ENCODE measurements at regions not wholly inside any gene's neighbourhood (a gene's known extent, or its start where the extent isn't known, plus 50 kb on each side); places are given as distances from the start of the nearest gene placed in this dataset.

- no peak for TF ChIP-seq CTCF (IDR thresholded peaks at IDR 0.05)
- TF ChIP-seq POLR2A (IDR thresholded peaks at IDR 0.05): no peak
Observed at GRCh38 chr11:15816260-15816871, 540.0 kb downstream of the SOX6 start.

Measured in uterus (tissue), 2 donors.